ENCODE measurements at regions not wholly inside any gene's neighbourhood (a gene's known extent, or its start where the extent isn't known, plus 50 kb on each side); places are given as distances from the start of the nearest gene placed in this dataset.

- Histone ChIP-seq H3K4me3 (replicated peaks in 1 of 2; ENCODE audit: low read depth in 1 of 2, low read length in 2 of 2) (no peak overlapping the region), H3K9me2 (ENCODE audit: insufficient read depth) (no peaks in the 10 kb centered on the region), H3K36me3 (ENCODE audit: control insufficient read depth in 1 of 2, insufficient read depth in 2 of 2, low read length in 2 of 2) (no peaks in the 10 kb centered on the region), H3K27ac (ENCODE audit: low read depth, low read length) (no peak overlapping the region), H2AFZ (ENCODE audit: low read depth, low read length, poor library complexity, severe bottlenecking) (no peak overlapping the region), H3K9ac (ENCODE audit: low read length) (no peak overlapping the region), H3K79me2 (ENCODE audit: insufficient read depth, low read length) (no peaks in the 10 kb centered on the region), H4K20me1 (ENCODE audit: insufficient read depth) (no peaks in the 10 kb centered on the region), H3K27me3 (ENCODE audit: insufficient read depth, low read length) (no peaks in the 10 kb centered on the region), H3K4me1 (ENCODE audit: control insufficient read depth in 1 of 2, insufficient read depth in 2 of 2, low read length in 2 of 2) (no peaks in the 10 kb centered on the region), H3K4me2 (ENCODE audit: low read length) (no peak overlapping the region), H3K9me3 (ENCODE audit: control insufficient read depth in 1 of 2, insufficient read depth in 1 of 2, low read depth in 1 of 2, low read length in 2 of 2) (no peaks in the 10 kb centered on the region)
- intact Hi-C loops (cut with micrococcal nuclease), result no loop called here
- DNase-seq (ENCODE audit: low read depth, low spot score) (no peak), ATAC-seq (no peak)
- ChIA-PET RAD21 (ENCODE audit: low non-redundant PET in 1 of 2, low total read pairs in 2 of 2, uncharacterized antibody in 2 of 2, unreplicated experiment in 2 of 2) (no interaction called here), CTCF (no interaction called here), POLR2A (no interaction called here)
- TF ChIP-seq ZFX (IDR thresholded peaks at IDR 0.05) (no peak), EZH2phosphoT487 (IDR thresholded peaks at IDR 0.05; ENCODE audit: borderline replicate concordance) (no peak), RAD21 (IDR thresholded peaks at IDR 0.05; ENCODE audit: low read depth) (no peak), TCF7L2 (IDR thresholded peaks at IDR 0.05; ENCODE audit: borderline replicate concordance, extremely low read depth, insufficient read depth, insufficient read length) (no peak)
- BruUV-seq (replicated peaks), result no TSS peak
Measured at GRCh38 chr22:48748113-48748859, 1079.4 kb downstream of the BRD1 start.

GRCh38 chr22:48746789-48747425 is 1080.8 kb downstream of the BRD1 start:
- H3K9me3 ChIP-seq (ENCODE audit: control insufficient read depth in 1 of 2, insufficient read depth in 1 of 2, low read depth in 1 of 2, low read length in 2 of 2), result no peaks in the 10 kb centered on the region
- ATAC-seq (no peak), DNase-seq (ENCODE audit: low read depth, low spot score) (no peak)
- no peaks in the 10 kb centered on the region for H3K27me3 ChIP-seq (ENCODE audit: insufficient read depth, low read length)
- H3K4me3 ChIP-seq (replicated peaks in 1 of 2; ENCODE audit: low read depth in 1 of 2, low read length in 2 of 2), result no peak overlapping the region
- no peaks in the 10 kb centered on the region for H3K4me1 ChIP-seq (ENCODE audit: control insufficient read depth in 1 of 2, insufficient read depth in 2 of 2, low read length in 2 of 2)
- BruUV-seq (replicated peaks), result no TSS peak
- POLR2A ChIA-PET, result no interaction called here
- RAD21 ChIA-PET (ENCODE audit: low non-redundant PET in 1 of 2, low total read pairs in 2 of 2, uncharacterized antibody in 2 of 2, unreplicated experiment in 2 of 2), result no interaction called here
- no peaks in the 10 kb centered on the region for H4K20me1 ChIP-seq (ENCODE audit: insufficient read depth)
- no peak overlapping the region for H2AFZ ChIP-seq (ENCODE audit: low read depth, low read length, poor library complexity, severe bottlenecking)
- H3K9me2 ChIP-seq (ENCODE audit: insufficient read depth), result no peaks in the 10 kb centered on the region
- no peak for TF ChIP-seq ATF3 (IDR thresholded peaks at IDR 0.05)
- no peak for TF ChIP-seq FOSL1 (IDR thresholded peaks at IDR 0.05; ENCODE audit: low read depth)
- H3K4me2 ChIP-seq (ENCODE audit: low read length), result no peak overlapping the region
- intact Hi-C loops (cut with micrococcal nuclease), result no loop called here
- H3K79me2 ChIP-seq (ENCODE audit: insufficient read depth, low read length), result no peaks in the 10 kb centered on the region
- CTCF ChIA-PET, result no interaction called here
- H3K36me3 ChIP-seq (ENCODE audit: control insufficient read depth in 1 of 2, insufficient read depth in 2 of 2, low read length in 2 of 2), result no peaks in the 10 kb centered on the region
- H3K9ac ChIP-seq (ENCODE audit: low read length), result no peak overlapping the region
- no peak overlapping the region for H3K27ac ChIP-seq (ENCODE audit: low read depth, low read length)
